ENCODE measurements at regions not wholly inside any gene's neighbourhood (a gene's known extent, or its start where the extent isn't known, plus 50 kb on each side); places are given as distances from the start of the nearest gene placed in this dataset.

DNA sequence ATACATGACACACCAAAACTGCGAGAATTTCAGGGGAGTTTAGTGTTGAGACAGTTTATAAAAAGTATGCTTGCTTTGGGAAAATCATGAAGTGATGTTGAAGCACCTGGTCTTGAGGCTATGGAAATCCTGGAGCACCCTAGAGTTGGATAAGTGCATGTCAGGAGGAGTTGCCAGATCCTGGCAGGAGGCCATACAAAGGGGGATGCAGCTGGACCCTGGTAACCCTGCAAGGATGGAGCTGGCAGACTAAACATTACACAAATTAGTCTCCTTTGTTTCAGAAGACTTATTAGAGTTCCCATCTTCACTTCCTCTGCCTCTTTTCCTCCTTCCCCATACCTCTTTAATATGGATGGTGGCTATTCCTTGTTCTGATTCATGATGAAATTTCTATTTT, 907.0 kb downstream of the BCL11B start (continued):
- TF ChIP-seq ZFHX2 (tag by site-specific recombination; conservative IDR thresholded peaks at IDR 0.05) (no peak), OVOL3 (tag by site-specific recombination; IDR thresholded peaks at IDR 0.05) (no peak), ZSCAN23 (tag by site-specific recombination; IDR thresholded peaks at IDR 0.05) (no peak), MYNN (tag by site-specific recombination; IDR thresholded peaks at IDR 0.05; ENCODE audit: borderline replicate concordance) (no peak), ZNF791 (tag by site-specific recombination; IDR thresholded peaks at IDR 0.05) (no peak), ZNF155 (tag by site-specific recombination; IDR thresholded peaks at IDR 0.05) (no peak), ZNF157 (tag by site-specific recombination; IDR thresholded peaks at IDR 0.05) (no peak), GLIS2 (tag by site-specific recombination; IDR thresholded peaks at IDR 0.05) (no peak)
- TF ChIP-seq, protein P1, sequence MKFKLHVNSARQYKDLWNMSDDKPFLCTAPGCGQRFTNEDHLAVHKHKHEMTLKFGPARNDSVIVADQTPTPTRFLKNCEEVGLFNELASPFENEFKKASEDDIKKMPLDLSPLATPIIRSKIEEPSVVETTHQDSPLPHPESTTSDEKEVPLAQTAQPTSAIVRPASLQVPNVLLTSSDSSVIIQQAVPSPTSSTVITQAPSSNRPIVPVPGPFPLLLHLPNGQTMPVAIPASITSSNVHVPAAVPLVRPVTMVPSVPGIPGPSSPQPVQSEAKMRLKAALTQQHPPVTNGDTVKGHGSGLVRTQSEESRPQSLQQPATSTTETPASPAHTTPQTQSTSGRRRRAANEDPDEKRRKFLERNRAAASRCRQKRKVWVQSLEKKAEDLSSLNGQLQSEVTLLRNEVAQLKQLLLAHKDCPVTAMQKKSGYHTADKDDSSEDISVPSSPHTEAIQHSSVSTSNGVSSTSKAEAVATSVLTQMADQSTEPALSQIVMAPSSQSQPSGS (tag by site-specific recombination; IDR thresholded peaks at IDR 0.05; ENCODE audit: low read depth), result no peak
- TF ChIP-seq, protein P2, sequence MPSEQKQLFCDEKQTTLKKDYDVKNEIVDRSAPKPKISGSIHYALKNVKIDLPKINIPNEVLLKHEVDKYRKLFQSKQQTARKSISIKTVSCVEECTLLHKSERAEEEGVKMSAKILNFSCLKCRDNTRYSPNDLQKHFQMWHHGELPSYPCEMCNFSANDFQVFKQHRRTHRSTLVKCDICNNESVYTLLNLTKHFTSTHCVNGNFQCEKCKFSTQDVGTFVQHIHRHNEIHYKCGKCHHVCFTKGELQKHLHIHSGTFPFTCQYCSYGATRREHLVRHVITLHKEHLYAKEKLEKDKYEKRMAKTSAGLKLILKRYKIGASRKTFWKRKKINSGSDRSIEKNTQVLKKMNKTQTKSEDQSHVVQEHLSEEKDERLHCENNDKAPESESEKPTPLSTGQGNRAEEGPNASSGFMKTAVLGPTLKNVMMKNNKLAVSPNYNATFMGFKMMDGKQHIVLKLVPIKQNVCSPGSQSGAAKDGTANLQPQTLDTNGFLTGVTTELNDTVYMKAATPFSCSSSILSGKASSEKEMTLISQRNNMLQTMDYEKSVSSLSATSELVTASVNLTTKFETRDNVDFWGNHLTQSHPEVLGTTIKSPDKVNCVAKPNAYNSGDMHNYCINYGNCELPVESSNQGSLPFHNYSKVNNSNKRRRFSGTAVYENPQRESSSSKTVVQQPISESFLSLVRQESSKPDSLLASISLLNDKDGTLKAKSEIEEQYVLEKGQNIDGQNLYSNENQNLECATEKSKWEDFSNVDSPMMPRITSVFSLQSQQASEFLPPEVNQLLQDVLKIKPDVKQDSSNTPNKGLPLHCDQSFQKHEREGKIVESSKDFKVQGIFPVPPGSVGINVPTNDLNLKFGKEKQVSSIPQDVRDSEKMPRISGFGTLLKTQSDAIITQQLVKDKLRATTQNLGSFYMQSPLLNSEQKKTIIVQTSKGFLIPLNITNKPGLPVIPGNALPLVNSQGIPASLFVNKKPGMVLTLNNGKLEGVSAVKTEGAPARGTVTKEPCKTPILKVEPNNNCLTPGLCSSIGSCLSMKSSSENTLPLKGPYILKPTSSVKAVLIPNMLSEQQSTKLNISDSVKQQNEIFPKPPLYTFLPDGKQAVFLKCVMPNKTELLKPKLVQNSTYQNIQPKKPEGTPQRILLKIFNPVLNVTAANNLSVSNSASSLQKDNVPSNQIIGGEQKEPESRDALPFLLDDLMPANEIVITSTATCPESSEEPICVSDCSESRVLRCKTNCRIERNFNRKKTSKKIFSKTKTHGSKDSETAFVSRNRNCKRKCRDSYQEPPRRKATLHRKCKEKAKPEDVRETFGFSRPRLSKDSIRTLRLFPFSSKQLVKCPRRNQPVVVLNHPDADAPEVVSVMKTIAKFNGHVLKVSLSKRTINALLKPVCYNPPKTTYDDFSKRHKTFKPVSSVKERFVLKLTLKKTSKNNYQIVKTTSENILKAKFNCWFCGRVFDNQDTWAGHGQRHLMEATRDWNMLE (tag by site-specific recombination; conservative IDR thresholded peaks at IDR 0.05; ENCODE audit: low read depth), result no peak

DNA sequence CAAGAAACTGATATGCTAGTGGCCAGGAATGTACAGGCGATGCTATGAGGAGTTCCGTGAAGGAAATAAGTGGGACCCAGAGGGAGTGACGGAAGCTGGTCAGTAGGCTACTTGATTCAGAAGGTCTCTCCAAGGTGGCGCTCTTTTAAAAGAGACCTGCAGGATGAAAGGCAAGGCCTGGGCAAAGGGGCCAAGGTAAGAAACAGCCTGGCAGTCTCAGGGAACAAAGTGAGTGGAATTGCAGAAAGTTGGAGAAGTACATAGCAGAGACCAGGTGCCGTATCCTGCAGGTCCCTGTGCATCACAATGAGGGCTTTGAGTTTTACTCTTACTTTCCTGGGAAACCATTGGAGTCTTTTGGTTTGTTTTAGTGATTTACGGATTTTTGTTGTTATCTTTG, 905.6 kb downstream of the BCL11B start:
- ChIA-PET POLR2A (no interaction called here), CTCF (no interaction called here)
- TF ChIP-seq ZNF610 (tag by site-specific recombination; IDR thresholded peaks at IDR 0.05; ENCODE audit: borderline replicate concordance), result no peak
- TF ChIP-seq, protein P3, sequence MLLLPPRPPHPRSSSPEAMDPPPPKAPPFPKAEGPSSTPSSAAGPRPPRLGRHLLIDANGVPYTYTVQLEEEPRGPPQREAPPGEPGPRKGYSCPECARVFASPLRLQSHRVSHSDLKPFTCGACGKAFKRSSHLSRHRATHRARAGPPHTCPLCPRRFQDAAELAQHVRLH (tag by site-specific recombination; IDR thresholded peaks at IDR 0.05), result no peak
- TF ChIP-seq ZNF140 (tag by site-specific recombination; IDR thresholded peaks at IDR 0.05), result peak; percentile 58
- TF ChIP-seq ZNF138 (tag by site-specific recombination; IDR thresholded peaks at IDR 0.05; ENCODE audit: borderline replicate concordance), result no peak
- no peak overlapping the region for H3K4me3 ChIP-seq (ENCODE audit: low read depth, low read length)
- no peak overlapping the region for H3K27ac ChIP-seq (ENCODE audit: extremely low read depth, low read depth, low read length)
- no peaks in the 10 kb centered on the region for H3K36me3 ChIP-seq (ENCODE audit: control insufficient read depth in 2 of 2, insufficient read depth in 1 of 2, low read length in 2 of 2)
- no peaks in the 10 kb centered on the region for H3K4me1 ChIP-seq (ENCODE audit: control insufficient read depth, insufficient read depth, low read length)
- no peaks in the 10 kb centered on the region for H3K9me3 ChIP-seq (ENCODE audit: control insufficient read depth, insufficient read depth, low read depth, low read length)

DNA sequence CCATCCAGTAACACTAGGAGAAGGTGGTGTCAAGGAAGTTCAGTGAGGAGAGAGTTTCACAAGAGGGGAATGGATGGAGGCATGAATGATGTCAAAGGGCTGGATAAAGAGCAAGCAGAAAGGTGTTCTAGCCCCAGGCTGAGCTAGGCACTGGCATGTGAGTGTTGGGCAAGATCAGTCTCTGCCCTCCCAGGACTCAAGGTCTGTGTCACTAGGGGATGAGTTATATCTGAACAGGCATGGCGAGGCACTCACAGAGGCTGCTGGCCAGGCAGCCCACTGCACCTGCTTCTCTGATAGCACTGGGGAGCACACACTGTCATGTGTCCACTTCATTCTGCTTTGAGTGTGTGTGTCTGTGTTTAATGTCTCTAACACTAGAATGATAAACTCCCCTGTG, 903.8 kb downstream of the BCL11B start:
- CTCF ChIA-PET, result no interaction called here
- Histone ChIP-seq H3K4me3 (ENCODE audit: low read depth, low read length) (no peak overlapping the region), H3K9me3 (ENCODE audit: control insufficient read depth, insufficient read depth, low read depth, low read length) (no peaks in the 10 kb centered on the region), H3K27ac (ENCODE audit: extremely low read depth, low read depth, low read length) (no peak overlapping the region), H3K4me1 (ENCODE audit: control insufficient read depth, insufficient read depth, low read length) (no peaks in the 10 kb centered on the region), H3K36me3 (ENCODE audit: control insufficient read depth in 2 of 2, insufficient read depth in 1 of 2, low read length in 2 of 2) (no peaks in the 10 kb centered on the region)
- POLR2A ChIA-PET, result no interaction called here
- TF ChIP-seq, protein P2 (tag by site-specific recombination; conservative IDR thresholded peaks at IDR 0.05; ENCODE audit: low read depth), result no peak
- TF ChIP-seq ZBTB17 (tag by site-specific recombination; IDR thresholded peaks at IDR 0.05), result no peak
- no peak for TF ChIP-seq ZNF521 (tag by site-specific recombination; IDR thresholded peaks at IDR 0.05)
- TF ChIP-seq ZNF211 (tag by site-specific recombination; IDR thresholded peaks at IDR 0.05; ENCODE audit: low read depth), result no peak
- TF ChIP-seq GLIS1 (tag by site-specific recombination; IDR thresholded peaks at IDR 0.05), result no peak
- TF ChIP-seq ZFP37 (tag by site-specific recombination; IDR thresholded peaks at IDR 0.05), result no peak
- TF ChIP-seq HOXD13 (CRISPR knock-in tag; IDR thresholded peaks at IDR 0.05; ENCODE audit: borderline replicate concordance), result no peak
- TF ChIP-seq, protein P4, sequence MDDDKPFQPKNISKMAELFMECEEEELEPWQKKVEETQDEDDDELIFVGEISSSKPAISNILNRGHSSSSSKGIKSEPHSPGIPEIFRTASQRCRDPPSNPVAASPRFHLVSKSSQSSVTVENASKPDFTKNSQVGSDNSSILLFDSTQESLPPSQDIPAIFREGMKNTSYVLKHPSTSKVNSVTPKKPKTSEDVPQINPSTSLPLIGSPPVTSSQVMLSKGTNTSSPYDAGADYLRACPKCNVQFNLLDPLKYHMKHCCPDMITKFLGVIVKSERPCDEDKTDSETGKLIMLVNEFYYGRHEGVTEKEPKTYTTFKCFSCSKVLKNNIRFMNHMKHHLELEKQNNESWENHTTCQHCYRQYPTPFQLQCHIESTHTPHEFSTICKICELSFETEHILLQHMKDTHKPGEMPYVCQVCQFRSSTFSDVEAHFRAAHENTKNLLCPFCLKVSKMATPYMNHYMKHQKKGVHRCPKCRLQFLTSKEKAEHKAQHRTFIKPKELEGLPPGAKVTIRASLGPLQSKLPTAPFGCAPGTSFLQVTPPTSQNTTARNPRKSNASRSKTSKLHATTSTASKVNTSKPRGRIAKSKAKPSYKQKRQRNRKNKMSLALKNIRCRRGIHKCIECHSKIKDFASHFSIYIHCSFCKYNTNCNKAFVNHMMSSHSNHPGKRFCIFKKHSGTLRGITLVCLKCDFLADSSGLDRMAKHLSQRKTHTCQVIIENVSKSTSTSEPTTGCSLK (tag by site-specific recombination; IDR thresholded peaks at IDR 0.05), result no peak
